ENCODE measurements at regions not wholly inside any gene's neighbourhood (a gene's known extent, or its start where the extent isn't known, plus 50 kb on each side); places are given as distances from the start of the nearest gene placed in this dataset.

GRCh38 chr22:22141771-22142591, 102.6 kb upstream of the VPREB1 start:
- H3K27ac ChIP-seq (ENCODE audit: insufficient read depth, low read depth, low read length): no peak overlapping the region
- H3K36me3 ChIP-seq (ENCODE audit: control insufficient read depth in 2 of 2, extremely low read depth in 1 of 2, insufficient read depth in 2 of 2, low read length in 2 of 2): no peaks in the 10 kb centered on the region
- H2AFZ ChIP-seq (ENCODE audit: low read depth, low read length): no peak overlapping the region
- ChIA-PET POLR2A (no interaction called here), CTCF (interaction anchor here (0.9 to 1.0 kb wide), 3 partner anchors 8 to 53 kb away, joined by 3 to 6 read pairs (median 4); no protein-coding TSS in a partner anchor)
- peaks cover 35 to 74% of the 10 kb centered on the region in 2 experiments for H3K27me3 ChIP-seq (ENCODE audit: control insufficient read depth in 2 of 2, insufficient read depth in 2 of 2, low read length in 2 of 2)
- no peaks in the 10 kb centered on the region for H3K79me2 ChIP-seq (ENCODE audit: control insufficient read depth, insufficient read depth, low read length)
- FAIRE-seq (no peak), DNase-seq (ENCODE audit: low read depth, low spot score) (no peak)
- BruUV-seq (replicated peaks): no TSS peak
- intact Hi-C loops (cut with micrococcal nuclease) (no loop called here), dilution Hi-C loops (cut with MboI; ENCODE audit: extremely low pct_ligation_motif_present, low sequenced_read_pairs) (no loop called here)
- H3K4me3 ChIP-seq (replicated peaks in 1 of 3; ENCODE audit: insufficient read depth in 1 of 3, low read depth in 1 of 3, low read length in 3 of 3): no peak overlapping the region
- H3K4me2 ChIP-seq (ENCODE audit: insufficient read depth, low read length): no peak overlapping the region
- H3K9me3 ChIP-seq (replicated peaks; ENCODE audit: control insufficient read depth, insufficient read depth, low read length): no peaks in the 10 kb centered on the region
- no peak for TF ChIP-seq MAX (IDR thresholded peaks at IDR 0.05; ENCODE audit: insufficient read depth, insufficient read length)
- TF ChIP-seq FOS (IDR thresholded peaks at IDR 0.05; ENCODE audit: borderline replicate concordance, insufficient read depth, low read length): no peak
- TF ChIP-seq POLR2A (IDR thresholded peaks at IDR 0.05; ENCODE audit: low read depth, low read length): no peak
- no peak for TF ChIP-seq EZH2 (IDR thresholded peaks at IDR 0.05; ENCODE audit: borderline replicate concordance, low read depth, low read length, severe bottlenecking)
- no peak for TF ChIP-seq JUN (IDR thresholded peaks at IDR 0.05; ENCODE audit: borderline replicate concordance, insufficient read depth, insufficient read length, low read depth)
- TF ChIP-seq GATA2 (IDR thresholded peaks at IDR 0.05; ENCODE audit: insufficient read depth, insufficient read length, low read depth, low read length): no peak
- TF ChIP-seq CTCF (IDR thresholded peaks at IDR 0.05; ENCODE audit: extremely low read depth in 1 of 2, insufficient read depth in 1 of 2, low read depth in 1 of 2, low read length in 2 of 2): no peak
- no peak for TF ChIP-seq POLR2AphosphoS5 (IDR thresholded peaks at IDR 0.05; ENCODE audit: insufficient read depth, low read depth, low read length)
- TF ChIP-seq MYC (IDR thresholded peaks at IDR 0.05; ENCODE audit: low read depth, low read length): no peak
- H3K9ac ChIP-seq (replicated peaks; ENCODE audit: extremely low read depth, insufficient read depth, low read length): no peak overlapping the region
- H4K20me1 ChIP-seq (replicated peaks; ENCODE audit: control insufficient read depth, extremely low read depth, insufficient read depth, low read length): no peaks in the 10 kb centered on the region
- no peaks in the 10 kb centered on the region for H3K4me1 ChIP-seq (ENCODE audit: control insufficient read depth, extremely low read depth, insufficient read depth, low read length)
- no peaks in the 10 kb centered on the region for H3K9me1 ChIP-seq (replicated peaks; ENCODE audit: control insufficient read depth, extremely low read depth, insufficient read depth, low read length)

All from endothelial cell of umbilical vein (primary cell).